B cell (primary cell): ENCODE measurements at regions not wholly inside any gene's neighbourhood (a gene's known extent, or its start where the extent isn't known, plus 50 kb on each side); places are given as distances from the start of the nearest gene placed in this dataset.
"Not testable (repeated sequence)": the region's sequence is repeated elsewhere in the genome, so short reads cannot be mapped to it uniquely, and the experiment has no call there.

ENCODE experiments used
- CTCF ChIP-seq: fragments of 200-600 bp; IDR thresholded peaks from one replicate; pipeline ENCODE4 v1.8.0; 2022; ENCODE audit warnings: antibody characterized with exemption, mild to moderate bottlenecking
- EZH2 ChIP-seq: IDR thresholded peaks from 2 replicates; pipeline ENCODE4 v1.6.1; 2012; ENCODE audit warnings: borderline replicate concordance, low read depth, mild to moderate bottlenecking, moderate library complexity, low read length; ENCODE audit not compliant: insufficient read depth, poor library complexity, severe bottlenecking

GRCh38 chr3:187466306-187466705 is 98.1 kb downstream of the RTP4 start:
- not testable (repeated sequence) for TF ChIP-seq CTCF, EZH2
